ENCODE measurements at regions not wholly inside any gene's neighbourhood (a gene's known extent, or its start where the extent isn't known, plus 50 kb on each side); places are given as distances from the start of the nearest gene placed in this dataset.

GRCh38 chr11:130813638-130814037 is 102.6 kb downstream of the SNX19 start:
- 81 to 100% methylated on average over 1 to 3 of the region's 3 CpGs for WGBS, 2 donors (ENCODE audit: low coverage in 1 of 2)
- in situ Hi-C loops (cut with MboI; ENCODE audit: low pct_ligation_motif_present in 1 of 4, low pct_unique_long_range_greater_than_20kb in 1 of 4, low sequenced_read_pairs in 3 of 4) (no loop called here), intact Hi-C loops (cut with DNase I; ENCODE audit: low total_unique reads) (no loop called here)
- no peak for DNase-seq
- H3K4me3 ChIP-seq: no peak overlapping the region
- H3K27me3 ChIP-seq: no peaks in the 10 kb centered on the region
- H3K9me3 ChIP-seq: no peaks in the 10 kb centered on the region
- TF ChIP-seq POLR2AphosphoS5 (IDR thresholded peaks at IDR 0.05): no peak
- no peak for TF ChIP-seq POLR2A (IDR thresholded peaks at IDR 0.05)
- TF ChIP-seq EP300 (IDR thresholded peaks at IDR 0.05; ENCODE audit: low read depth): no peak
- TF ChIP-seq, protein P1, sequence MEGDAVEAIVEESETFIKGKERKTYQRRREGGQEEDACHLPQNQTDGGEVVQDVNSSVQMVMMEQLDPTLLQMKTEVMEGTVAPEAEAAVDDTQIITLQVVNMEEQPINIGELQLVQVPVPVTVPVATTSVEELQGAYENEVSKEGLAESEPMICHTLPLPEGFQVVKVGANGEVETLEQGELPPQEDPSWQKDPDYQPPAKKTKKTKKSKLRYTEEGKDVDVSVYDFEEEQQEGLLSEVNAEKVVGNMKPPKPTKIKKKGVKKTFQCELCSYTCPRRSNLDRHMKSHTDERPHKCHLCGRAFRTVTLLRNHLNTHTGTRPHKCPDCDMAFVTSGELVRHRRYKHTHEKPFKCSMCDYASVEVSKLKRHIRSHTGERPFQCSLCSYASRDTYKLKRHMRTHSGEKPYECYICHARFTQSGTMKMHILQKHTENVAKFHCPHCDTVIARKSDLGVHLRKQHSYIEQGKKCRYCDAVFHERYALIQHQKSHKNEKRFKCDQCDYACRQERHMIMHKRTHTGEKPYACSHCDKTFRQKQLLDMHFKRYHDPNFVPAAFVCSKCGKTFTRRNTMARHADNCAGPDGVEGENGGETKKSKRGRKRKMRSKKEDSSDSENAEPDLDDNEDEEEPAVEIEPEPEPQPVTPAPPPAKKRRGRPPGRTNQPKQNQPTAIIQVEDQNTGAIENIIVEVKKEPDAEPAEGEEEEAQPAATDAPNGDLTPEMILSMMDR (IDR thresholded peaks at IDR 0.05): no peak
- H3K36me3 ChIP-seq: no peaks in the 10 kb centered on the region
- no peaks in the 10 kb centered on the region for H3K4me1 ChIP-seq
- H3K27ac ChIP-seq: no peak overlapping the region

DNA sequence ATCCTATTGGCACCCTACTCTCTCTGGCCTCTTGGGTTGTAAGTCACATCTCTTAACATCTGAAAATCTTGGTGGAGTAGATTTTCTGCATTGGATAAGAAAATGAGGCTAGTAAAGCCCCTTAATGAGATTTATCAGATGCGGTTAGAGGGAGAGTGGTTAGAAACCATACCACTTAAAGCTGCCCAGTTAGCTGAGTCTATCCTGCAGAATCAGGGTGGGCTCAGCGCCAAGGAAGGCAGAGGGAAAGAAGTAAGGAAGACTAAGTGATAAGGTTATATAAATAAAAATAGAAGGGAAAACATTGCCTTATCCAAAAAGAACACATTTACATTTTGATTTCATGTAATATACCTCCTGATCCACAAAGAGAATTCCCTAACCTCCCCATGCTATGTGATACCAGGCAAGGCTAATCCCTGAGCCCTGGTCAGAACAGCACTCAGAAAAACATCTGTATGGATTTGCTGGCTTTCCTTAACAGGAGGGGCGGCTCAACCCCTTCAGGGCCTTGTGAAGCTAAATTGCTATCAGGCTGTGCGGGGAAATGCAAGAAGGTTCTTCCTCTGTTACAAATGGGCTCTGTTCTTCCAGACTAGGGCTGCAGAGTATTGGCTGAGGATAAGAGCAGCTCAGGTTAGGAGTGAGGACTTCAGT is 101.7 kb downstream of the SNX19 start:
- no peak overlapping the region for H3K4me3 ChIP-seq
- H3K4me1 ChIP-seq: no peaks in the 10 kb centered on the region
- no peak overlapping the region for H3K27ac ChIP-seq
- no peak for DNase-seq
- H3K9me3 ChIP-seq: no peaks in the 10 kb centered on the region
- intact Hi-C loops (cut with DNase I; ENCODE audit: low total_unique reads) (no loop called here), in situ Hi-C loops (cut with MboI; ENCODE audit: low pct_ligation_motif_present in 1 of 4, low pct_unique_long_range_greater_than_20kb in 1 of 4, low sequenced_read_pairs in 3 of 4) (no loop called here)
- H3K36me3 ChIP-seq: no peaks in the 10 kb centered on the region
- TF ChIP-seq EP300 (IDR thresholded peaks at IDR 0.05; ENCODE audit: low read depth): no peak
- H3K27me3 ChIP-seq: no peaks in the 10 kb centered on the region
- WGBS, 2 donors (ENCODE audit: low coverage in 1 of 2): 76 to 100% methylated on average over 2 to 4 of the region's 4 CpGs

DNA sequence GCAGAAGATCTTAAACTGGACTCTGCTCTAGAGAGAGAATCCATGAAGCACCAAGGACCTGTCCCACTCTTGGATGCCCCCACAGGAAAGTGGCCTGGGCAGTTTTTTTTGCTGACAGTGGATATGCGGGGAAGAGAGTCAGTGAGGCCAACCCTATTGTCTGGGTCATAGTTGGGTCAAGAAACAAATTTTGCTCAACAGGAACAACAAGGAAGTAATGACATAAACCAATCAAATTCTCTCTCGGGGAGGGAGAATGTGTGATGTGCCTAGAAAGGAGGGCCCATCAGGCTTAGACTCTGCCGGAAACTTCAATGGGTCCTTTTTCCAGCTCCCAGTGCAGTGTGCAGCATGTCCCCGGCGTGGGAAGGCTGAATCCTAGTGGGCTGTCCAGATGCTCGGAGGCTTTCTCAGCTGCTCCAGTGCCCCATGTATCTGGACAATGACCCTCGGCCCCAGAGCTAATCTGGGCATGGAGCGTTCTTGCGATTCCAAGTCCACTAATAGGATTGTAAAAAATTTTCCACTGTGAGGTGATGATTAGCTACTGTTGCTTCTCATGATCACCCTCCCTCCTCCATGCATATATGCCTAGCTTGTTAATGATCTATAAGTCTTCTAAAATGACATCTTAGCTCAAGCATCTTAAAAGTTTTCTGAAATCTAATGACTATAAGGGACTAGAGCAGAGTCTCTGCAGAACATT is 101.0 kb downstream of the SNX19 start:
- Histone ChIP-seq H3K9me3 (no peaks in the 10 kb centered on the region), H3K36me3 (no peaks in the 10 kb centered on the region), H3K4me1 (no peaks in the 10 kb centered on the region), H3K27me3 (no peaks in the 10 kb centered on the region), H3K4me3 (no peak overlapping the region), H3K27ac (no peak overlapping the region)
- DNase-seq: no peak
- TF ChIP-seq EP300 (IDR thresholded peaks at IDR 0.05; ENCODE audit: low read depth) (no peak), POLR2A (IDR thresholded peaks at IDR 0.05) (no peak), POLR2AphosphoS5 (IDR thresholded peaks at IDR 0.05) (no peak)
- TF ChIP-seq, protein P1 (IDR thresholded peaks at IDR 0.05): no peak
- 90 to 91% methylated on average over 4 to 9 of the region's 9 CpGs for WGBS, 2 donors (ENCODE audit: low coverage in 1 of 2)
- in situ Hi-C loops (cut with MboI; ENCODE audit: low pct_ligation_motif_present in 1 of 4, low pct_unique_long_range_greater_than_20kb in 1 of 4, low sequenced_read_pairs in 3 of 4) (no loop called here), intact Hi-C loops (cut with DNase I; ENCODE audit: low total_unique reads) (no loop called here)

- Histone ChIP-seq H3K9me3 (no peaks in the 10 kb centered on the region), H3K36me3 (no peaks in the 10 kb centered on the region), H3K27ac (no peak overlapping the region), H3K27me3 (no peaks in the 10 kb centered on the region), H3K4me3 (no peak overlapping the region), H3K4me1 (no peaks in the 10 kb centered on the region)
- WGBS, 2 donors (ENCODE audit: low coverage in 1 of 2): 48 to 72% methylated on average over 2 to 7 of the region's 7 CpGs
- DNase-seq: no peak
- TF ChIP-seq POLR2AphosphoS5 (IDR thresholded peaks at IDR 0.05) (no peak), EP300 (IDR thresholded peaks at IDR 0.05; ENCODE audit: low read depth) (no peak), POLR2A (IDR thresholded peaks at IDR 0.05) (no peak)
- TF ChIP-seq, protein P1 (IDR thresholded peaks at IDR 0.05): no peak
- in situ Hi-C loops (cut with MboI; ENCODE audit: low pct_ligation_motif_present in 1 of 4, low pct_unique_long_range_greater_than_20kb in 1 of 4, low sequenced_read_pairs in 3 of 4) (no loop called here), intact Hi-C loops (cut with DNase I; ENCODE audit: low total_unique reads) (no loop called here)
These were observed 100.3 kb downstream of the SNX19 start for GRCh38 chr11:130815956-130816355.

Data from transverse colon (tissue), 4 donors.